GM18861 (cell line): ENCODE measurements at regions not wholly inside any gene's neighbourhood (a gene's known extent, or its start where the extent isn't known, plus 50 kb on each side); places are given as distances from the start of the nearest gene placed in this dataset.
A peak's percentile ranks its signal among the peaks of the same experiment; 100 is the strongest.

Experiments used
- ATAC-seq: cut with Tn5 transposase; IDR thresholded peaks from one replicate; pipeline ENCODE4 v1.9.1; 2021; ENCODE audit not compliant: unreplicated experiment

DNA sequence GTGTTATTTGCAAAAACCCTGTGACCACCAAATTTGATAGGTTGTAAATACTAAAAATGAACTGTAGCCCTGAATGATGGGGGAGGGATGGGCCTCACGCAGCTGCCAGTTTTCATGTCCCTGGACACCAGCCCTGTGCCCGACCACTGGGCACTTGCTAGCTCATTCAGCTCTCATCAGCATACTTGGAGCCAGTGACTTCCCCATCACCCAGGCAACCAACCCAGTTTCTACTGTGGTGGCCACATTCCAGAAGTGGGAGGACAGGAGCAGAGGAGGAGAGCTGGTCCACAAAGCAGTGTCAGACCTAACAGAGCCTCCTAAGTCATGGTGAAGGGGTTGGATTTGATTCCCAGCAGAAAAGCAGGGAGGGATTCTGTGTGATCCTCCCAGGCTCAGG lies 128.2 kb downstream of the CPEB2 start:
- no peak for ATAC-seq

DNA sequence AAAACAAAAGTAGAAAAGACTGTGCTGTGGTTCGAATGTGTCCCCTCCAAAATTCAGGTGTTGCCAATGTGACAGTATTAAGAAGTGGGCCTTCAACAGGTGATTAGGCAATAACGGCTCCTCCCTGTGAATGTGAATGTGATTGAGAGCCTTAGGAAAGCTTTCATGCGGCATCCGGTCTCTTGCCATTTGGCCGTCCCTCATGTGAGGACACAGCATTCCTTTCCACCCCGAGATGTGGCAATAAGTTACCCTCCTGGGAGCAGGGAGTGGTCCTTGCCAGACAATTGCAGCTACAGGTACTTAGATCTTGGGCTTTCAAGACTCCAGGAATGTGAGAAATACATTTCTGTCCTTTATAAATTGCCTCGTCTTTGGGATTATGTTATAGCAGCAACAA lies 129.3 kb downstream of the CPEB2 start:
- no peak for ATAC-seq

DNA sequence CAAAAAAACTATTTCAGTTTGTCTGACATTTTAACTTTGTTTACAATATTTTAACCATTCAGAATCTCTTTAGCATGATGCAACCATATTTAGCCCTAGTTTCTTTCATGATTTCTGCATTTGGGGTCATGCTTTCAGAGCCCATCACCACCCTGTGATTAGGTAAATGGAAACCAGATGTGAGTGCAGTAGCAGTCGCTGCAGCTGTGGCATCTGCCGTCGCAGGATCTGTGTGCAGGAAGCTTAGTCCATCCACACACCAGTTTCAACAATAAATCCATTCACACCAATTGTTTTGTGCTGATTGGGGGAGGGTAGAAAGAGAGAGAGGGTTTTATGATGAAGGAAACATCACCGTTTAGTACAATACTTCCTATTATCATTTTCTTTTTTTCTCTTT lies 130.5 kb downstream of the CPEB2 start:
- ATAC-seq = no peak

DNA sequence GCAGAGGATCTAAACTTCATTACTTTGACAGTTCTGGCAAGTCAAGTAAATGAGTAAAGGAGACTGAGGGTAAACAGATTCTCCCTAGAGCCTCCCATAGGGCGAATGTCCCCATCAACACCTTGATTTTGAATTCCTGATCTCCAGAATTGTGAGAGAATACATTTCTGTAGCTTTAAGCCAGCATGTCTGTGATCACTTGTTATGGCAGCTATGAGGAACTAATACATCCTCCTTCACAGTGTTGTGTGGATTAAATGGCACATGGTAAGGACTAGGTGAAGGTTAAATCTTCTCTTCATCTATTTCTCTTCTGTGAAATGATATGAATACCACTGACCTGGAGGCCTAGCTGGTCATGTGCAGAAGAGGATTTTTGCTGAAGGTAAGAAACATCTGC lies 137.3 kb downstream of the CPEB2 start:
- ATAC-seq = no peak

DNA sequence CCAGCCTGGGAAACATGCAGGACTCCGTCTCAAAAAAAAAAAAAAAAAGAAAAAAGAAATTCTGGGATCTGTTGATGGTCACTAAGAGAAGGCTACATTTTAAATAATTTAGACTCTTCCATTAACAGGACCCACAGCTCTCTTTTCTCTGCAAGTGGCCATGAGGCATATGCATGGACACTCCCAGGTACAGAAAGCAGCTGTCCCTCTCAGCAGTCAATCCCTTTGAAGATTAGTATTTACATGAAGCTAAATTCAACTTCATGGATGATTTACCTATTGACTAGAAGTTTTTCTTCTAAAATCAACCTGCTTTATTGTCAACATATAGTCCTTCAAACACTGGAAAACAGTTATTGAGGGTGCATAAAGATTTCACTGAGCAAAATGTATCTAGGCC lies 139.9 kb downstream of the CPEB2 start:
- no peak for ATAC-seq

DNA sequence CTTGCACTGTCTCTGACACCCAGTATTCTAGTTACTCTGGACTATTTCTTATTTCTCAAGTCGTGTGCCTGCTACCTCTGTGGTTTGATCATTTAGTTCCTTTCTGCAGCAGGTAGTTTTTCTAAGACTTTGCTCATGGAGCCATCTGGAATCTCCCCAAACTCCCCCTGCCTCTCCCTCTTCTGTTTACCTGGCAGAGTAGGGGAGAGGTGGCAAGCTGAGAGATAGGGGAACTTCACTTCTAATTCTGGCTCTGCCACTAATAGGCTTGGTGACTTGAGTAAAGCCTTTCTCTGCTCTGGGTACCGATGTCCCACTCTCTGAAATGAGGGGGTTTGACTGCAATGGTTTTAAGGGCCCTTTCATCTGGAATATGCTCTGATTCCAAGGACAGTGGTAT lies 141.3 kb downstream of the CPEB2 start:
- no peak for ATAC-seq

DNA sequence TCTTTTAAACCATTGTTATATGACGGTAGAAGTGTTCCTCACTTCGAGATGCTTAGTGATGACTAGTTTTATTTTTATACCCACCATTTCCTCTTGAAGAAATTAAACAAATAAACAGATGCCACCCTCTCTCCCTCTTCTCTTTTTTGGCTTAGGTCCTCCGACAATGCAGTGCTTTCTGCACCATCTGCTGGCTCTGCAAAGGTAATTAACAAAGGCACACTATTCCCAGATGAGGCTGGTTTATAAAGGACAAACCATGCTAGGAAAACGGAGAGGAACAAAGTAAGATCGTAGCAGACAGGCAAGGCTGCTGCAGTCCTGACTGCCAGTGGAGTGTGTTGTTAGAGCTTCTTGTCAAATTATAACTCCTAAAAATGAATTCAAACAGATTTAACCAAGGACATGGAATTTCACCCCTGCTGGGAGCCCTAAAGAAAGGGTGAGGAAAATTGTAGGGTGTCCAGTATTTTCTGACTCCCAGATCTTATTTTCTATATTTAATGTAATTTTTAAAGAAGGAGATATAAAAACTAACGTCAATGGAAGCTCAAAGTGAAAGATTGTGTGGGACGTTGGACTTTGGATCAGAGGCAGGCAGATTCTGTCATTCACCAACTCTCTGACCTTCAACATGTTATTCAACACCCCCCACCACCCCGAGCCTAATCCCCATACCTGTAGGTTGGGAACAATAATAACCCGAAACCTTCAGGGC lies 142.1 kb downstream of the CPEB2 start:
- no peak for ATAC-seq

DNA sequence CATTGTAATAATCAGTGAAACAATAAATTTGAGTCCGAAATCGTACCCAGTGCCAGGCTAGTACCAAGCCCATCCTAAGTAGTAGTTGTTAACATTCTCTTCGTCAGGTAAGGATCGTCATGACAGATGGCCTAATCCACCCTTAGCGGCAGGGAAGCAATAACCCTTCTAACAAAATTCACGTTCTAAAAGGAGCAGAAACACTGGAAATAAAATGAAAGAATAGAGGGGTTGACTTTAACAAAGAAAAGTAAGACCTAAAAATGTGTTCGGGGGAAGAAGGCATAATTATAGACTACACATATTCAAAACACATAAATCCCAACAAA lies 142.7 kb downstream of the CPEB2 start:
- ATAC-seq = no peak

DNA sequence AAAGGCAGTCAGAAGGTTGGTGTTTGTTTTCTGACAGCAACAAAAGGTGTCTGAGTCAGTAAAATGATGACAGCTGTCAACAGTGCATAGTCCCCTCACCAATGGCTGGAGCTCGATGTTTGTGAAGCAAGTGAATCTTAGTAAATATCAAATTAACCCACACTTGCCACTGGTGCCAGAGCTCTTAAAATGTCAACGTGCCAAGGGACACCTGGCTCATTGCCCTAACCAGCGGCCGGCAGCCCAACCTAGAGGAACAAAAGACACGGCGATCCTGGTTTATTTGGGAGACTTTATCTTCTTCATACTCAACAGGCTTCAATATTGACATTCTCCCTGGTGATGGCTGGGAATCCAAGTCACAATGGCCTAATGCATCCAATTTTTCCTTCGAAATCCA lies 143.4 kb downstream of the CPEB2 start:
- no peak for ATAC-seq

DNA sequence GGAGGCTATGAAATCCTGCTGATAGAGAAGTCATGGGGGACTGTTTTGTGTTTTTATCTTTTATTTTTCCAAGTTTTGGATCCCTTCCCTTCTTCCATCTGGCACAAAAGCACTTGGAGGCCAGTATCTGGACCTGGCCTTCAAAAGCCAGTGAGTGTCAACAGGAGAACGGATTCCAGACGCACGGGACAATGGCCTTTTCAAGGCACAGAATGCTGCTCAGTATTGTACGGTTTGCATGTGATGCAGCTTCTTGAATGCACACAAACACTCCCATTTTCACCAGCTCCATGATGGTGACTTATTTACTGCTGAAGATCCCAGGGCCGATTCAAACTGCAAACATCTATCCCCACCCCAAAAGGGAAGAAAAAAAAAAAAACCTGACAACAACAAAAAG lies 145.4 kb downstream of the CPEB2 start:
- ATAC-seq = no peak

DNA sequence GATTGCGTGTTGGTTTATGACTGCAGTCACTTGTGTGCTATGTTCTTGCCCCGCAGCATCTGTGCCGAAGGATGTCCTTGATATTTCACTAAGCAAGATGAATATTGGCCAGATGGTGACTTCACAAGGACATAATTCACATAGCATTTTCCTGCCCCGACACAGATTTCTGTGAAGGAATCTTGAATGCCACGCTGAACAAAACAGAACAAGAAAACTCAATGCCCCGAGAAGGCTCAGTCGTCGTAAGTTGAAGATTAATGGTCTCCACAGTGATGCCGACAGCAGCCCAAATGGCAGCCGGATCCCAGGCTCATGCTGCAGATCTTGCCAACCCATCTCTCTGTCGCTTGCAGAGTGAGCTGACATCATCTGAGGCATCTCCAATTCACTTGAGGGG lies 145.9 kb downstream of the CPEB2 start:
- no peak for ATAC-seq

DNA sequence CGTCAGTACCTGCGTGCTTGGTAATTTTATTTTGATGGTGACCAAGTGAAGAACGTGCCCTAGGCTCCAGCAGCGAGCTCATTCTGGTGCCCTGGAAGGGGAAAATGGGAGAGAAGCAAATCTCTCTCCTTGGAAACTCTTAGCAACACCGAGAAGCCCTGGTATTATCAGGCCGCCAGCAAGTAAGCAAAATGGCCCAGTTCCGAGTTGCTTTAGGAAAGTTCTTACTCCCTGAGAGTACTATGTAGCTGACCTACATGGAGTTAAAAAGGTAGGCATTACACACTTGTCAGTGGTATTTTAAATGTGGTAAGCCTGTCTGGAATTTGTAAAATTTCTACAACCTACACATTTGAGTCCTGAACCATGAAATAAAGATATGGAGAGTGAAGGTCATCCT lies 146.4 kb downstream of the CPEB2 start:
- ATAC-seq = no peak

DNA sequence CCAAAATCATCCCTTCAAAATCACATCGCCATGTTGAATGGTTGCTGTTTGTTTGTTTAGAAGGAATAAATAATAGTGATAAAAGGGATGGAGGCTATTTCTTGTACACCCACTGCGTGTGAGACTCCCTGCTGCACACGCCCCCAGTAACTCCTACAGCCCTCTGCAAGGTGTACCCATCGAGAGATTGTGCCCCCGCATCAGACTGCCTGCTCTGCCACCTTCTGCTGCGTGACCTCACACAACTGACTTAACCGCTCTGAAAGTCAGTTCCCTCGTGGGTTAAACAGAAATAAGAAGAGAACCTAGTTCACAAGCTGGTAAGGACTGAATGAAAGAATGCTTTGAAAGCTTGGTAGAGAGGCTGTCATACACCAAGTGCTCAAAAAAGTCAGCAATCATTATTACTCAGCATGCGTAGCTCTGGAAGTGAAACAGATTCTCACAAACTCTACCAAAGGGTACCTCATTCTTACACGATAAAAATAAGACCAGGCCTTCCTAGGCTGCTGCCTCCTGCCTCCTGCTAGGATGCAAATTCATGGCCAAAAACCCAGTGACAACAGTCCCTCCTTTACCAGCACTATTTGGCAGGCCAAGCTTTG lies 147.1 kb downstream of the CPEB2 start:
- ATAC-seq = peak; percentile 70

DNA sequence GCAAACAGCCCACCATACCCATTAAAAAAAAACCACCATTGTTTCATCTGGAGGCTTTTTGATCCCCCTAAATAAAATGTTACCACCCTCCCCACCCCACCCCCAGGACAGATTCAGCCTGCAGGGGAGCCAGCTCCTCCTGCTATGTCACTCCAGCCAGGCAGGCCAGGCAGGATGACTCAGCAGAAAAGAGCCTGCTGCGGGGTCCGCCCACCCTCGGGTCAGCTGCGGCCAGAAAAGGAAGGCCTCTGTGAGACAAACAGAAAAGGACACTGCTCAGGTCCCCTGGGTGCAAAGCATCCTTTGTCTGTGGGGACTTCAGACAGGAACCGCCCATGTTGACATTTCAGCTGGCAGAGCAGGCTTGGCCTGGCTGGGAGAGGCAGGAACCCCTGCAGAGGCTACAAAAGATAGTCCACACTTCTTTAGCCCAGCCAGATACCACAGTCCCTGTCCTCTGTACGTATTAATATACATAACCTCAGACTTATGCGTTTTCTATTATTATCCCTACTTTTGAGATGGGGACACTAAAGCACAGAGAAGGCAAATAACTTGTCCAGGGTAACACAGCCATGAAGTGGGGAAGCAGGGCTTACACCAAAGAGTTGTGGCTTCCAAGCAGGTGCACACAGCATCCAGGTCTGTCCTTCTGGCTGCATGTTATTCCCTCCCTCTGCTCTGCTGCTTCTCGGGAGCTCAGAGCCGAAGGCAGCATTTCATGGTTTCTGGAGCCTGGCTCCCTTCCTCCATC lies 147.7 kb downstream of the CPEB2 start:
- ATAC-seq = peak; percentile 84

DNA sequence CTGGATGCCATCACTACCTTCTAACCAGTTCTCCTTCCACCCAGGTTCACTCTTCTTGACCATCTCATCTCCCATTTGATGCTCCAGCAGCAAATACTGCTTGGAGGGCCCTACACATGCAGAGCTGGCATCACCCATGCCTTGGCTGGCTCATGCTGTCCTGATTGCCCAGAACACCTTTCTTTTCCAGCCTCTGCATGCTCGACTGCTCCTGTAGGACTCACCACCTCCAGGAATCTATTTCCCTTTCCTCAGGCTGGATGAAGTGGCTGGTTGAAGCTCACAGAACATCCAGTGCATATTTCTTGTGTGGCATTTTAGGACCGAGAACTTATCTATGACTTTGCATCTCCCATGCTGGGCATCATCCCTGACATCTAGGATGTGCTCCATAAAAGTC lies 148.3 kb downstream of the CPEB2 start:
- ATAC-seq = no peak

DNA sequence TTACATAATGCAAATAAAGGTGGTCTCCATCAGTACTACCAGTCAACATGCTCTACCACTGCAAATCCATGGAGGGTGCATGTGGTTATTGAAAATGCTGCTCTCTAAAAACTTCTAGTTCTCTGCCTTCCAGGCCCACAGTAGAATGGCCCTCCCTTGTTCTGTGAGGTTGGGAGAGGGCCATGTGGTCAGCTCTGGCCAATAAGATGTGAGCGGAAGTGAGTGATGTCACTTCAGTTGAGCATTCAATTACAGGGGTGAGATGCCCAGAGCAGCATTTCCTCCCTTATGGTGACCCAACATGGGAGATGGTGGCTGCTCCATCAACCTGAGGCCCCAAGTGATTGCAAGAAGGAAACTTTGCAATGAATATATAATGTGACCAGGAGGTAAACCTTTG lies 148.8 kb downstream of the CPEB2 start:
- ATAC-seq = no peak

DNA sequence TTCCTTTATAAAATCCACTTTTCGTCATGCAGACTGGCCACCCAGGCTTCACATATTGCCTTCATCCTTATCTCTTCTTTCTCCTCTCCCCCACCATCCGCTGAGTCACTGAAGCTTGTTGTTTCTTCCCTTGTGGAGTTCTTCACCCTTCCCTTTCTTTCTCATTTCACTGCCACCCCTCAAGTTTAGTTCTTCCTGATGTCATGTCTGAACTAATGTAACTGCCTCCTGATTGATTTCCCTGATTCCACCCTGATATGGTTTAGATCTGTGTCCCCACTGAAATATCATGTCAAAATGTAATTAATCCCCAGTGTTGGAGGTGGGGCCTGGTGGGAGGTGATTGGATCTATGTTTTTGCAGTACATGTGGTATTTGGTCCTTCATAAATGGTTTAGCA lies 151.4 kb downstream of the CPEB2 start:
- ATAC-seq = no peak

DNA sequence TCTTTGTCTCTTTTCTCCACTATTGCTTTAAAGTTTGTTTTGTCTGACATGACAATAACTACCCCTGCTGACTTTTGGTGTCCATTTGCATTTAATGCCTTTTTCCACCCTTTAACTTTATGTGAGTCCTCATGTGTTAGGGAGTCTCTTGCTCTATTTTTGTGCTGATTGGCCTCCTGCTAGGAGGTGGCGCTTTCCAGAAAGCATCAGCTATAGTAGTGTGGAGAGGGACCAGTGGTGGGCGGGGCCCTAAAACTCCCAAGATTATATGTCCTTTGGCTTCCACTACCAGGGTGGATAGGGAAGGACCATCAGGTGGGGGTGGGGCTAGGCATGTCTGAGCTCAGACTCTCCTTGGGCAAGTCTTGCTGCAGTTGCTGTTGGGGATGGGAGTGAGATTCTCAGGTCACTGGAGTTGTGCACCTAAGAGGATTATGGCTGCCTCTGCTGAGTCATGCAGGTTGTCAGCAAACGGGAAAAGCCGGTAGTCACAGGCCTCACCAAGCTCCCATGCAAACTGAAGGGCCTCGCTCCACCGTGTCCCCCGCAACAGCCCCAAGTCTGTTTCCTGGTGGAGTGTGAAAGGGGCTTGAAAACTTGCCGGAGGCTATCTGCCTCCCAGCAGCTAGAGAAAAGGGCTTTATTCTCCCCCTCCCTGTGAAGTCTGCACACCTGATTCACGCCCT lies 156.3 kb downstream of the CPEB2 start:
- ATAC-seq = no peak

DNA sequence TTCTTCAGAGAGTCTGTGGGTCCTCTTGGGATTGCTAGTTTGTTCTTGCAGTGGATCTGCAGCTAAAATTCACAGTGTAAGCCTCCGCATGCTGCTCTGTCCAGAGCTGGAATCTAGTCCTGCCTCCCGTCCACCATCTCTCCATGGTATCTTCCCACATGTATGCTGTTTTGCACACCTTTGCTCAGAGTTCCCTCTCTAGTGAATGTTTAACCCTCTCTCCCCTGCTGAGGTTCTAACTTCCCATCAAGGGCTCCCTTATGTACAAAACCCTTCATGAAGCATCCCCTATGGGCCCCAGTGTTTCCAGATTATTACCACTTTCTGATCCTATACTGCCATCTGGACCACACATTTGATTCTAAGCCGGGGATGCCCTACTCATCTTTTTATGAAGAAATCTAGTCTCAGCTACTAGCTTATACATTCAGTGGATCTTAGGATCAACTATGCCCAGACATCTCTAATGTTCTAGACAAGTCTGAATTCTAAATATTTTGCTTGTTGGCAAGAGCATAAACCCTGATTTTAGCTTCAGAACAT lies 157.3 kb downstream of the CPEB2 start:
- no peak for ATAC-seq

DNA sequence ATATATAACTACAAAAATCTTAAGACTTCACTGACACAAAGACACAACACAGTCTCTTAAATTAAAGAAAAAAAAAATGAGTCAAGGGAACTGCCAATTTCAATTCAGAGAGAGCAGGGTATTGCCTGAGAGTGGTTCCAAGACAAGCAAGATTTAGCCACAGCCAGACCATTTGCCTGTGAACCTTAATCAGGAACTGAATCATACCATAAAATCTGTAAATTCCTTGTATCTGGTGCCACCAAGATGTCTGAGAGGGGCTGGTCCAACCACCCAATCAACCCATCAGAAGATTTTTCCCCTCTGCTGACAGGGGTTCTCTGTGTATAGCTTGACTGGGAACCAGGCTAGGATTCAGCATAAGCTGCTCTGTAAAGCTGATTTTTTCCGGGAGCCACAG lies 159.2 kb downstream of the CPEB2 start:
- ATAC-seq = no peak

DNA sequence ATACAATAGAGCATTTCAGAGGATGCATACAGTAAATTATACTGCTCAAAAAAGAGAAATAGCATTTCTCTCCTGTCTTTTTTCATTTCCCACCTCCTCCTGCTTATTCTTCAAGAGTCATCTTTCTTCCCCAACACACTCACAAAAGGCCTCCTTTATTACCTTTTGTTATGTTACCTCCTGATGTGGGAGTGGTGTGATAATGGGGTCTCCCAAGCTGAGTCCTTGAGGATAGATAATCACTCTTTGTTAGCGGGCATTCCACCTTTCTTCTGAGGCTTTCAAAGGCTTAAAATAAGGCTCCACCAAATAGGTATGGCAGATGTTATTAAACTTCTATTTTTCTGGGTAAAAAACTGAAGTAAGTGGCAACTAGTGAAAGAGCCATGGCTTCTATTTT lies 159.8 kb downstream of the CPEB2 start:
- ATAC-seq = no peak
